ENCODE measurements at regions not wholly inside any gene's neighbourhood (a gene's known extent, or its start where the extent isn't known, plus 50 kb on each side); places are given as distances from the start of the nearest gene placed in this dataset.

DNA sequence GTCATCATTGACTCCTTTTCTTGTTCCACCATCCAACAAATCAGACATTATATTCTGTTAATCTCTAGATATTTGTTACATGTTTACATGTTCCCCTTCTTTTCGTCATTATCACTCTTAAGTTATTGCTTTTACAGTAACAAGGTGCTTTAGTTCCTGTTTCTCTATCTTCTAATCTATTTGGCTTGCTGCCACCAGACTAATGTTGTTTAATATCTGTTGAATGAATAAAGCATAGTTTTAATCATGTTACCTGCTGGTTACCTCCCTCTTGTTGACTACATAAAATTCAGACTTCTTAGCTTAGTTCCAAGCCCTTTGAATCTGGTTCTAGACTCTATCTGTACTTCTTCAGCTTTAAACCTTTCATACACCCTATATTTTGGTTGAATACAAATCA, 129.8 kb upstream of the TRIM2 start:
- TF ChIP-seq, protein P1, sequence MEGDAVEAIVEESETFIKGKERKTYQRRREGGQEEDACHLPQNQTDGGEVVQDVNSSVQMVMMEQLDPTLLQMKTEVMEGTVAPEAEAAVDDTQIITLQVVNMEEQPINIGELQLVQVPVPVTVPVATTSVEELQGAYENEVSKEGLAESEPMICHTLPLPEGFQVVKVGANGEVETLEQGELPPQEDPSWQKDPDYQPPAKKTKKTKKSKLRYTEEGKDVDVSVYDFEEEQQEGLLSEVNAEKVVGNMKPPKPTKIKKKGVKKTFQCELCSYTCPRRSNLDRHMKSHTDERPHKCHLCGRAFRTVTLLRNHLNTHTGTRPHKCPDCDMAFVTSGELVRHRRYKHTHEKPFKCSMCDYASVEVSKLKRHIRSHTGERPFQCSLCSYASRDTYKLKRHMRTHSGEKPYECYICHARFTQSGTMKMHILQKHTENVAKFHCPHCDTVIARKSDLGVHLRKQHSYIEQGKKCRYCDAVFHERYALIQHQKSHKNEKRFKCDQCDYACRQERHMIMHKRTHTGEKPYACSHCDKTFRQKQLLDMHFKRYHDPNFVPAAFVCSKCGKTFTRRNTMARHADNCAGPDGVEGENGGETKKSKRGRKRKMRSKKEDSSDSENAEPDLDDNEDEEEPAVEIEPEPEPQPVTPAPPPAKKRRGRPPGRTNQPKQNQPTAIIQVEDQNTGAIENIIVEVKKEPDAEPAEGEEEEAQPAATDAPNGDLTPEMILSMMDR (IDR thresholded peaks at IDR 0.05) = no peak
- TF ChIP-seq POLR2AphosphoS5 (IDR thresholded peaks at IDR 0.05) (no peak), POLR2A (IDR thresholded peaks at IDR 0.05) (no peak)
